GM12873 (cell line): ENCODE measurements at regions not wholly inside any gene's neighbourhood (a gene's known extent, or its start where the extent isn't known, plus 50 kb on each side); places are given as distances from the start of the nearest gene placed in this dataset.

Source experiments
- CTCF ChIP-seq: IDR thresholded peaks from 2 replicates; pipeline ENCODE4 v1.5.1; 2012; ENCODE audit warnings: low read depth, mild to moderate bottlenecking, moderate library complexity, low read length, control low read depth; ENCODE audit not compliant: insufficient read depth; ENCODE audit errors: missing control alignments

- no peak for TF ChIP-seq CTCF
These were observed 58.4 kb downstream of the SLC25A47 start for GRCh38 chr14:100381395-100382105.

- no peak for TF ChIP-seq CTCF
These were observed 58.9 kb downstream of the SLC25A47 start for GRCh38 chr14:100382106-100382455.

DNA sequence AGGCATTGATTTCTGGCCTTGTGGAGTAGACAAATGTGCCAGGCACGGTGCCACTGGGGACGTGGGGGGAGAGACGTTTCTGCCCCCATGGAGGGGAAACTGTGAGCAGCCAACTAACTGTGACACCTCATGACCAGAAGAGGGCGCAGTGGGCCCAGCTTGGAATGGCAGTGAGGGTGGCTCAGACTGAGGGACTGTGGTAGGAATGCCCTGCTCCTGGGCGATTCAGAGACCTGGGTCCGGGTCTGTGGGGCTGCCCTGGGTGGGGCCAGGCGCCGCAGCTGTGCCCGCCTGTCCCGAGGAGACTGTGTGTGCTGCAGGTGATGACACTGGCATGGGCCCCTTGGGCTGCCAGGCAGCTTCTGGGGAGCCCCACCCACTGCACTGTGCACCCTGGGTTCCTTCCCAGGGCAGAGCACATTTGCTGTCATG is 60.6 kb downstream of the SLC25A47 start:
- peak; percentile 95 for TF ChIP-seq CTCF

DNA sequence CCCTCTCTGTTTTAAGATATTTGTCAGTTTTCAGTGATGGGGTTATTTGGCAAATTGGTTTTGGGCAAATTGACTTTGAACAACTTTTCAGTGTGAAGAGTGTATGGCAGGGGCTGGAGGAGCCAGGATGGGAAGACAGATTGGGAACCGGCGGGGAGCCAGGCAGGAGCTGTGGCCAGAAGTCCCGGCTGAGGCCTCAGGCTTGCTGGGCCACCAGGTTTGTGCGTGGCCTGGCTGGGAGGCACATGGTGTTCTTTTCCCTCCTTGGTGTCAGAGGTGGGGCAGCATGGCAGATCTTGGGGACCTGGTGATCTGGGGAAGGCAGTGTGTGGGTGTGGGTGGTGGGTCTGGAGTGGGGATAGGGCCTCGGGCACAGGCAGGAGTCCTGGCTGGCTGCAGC is 61.1 kb downstream of the SLC25A47 start:
- TF ChIP-seq CTCF: peak; percentile 2

DNA sequence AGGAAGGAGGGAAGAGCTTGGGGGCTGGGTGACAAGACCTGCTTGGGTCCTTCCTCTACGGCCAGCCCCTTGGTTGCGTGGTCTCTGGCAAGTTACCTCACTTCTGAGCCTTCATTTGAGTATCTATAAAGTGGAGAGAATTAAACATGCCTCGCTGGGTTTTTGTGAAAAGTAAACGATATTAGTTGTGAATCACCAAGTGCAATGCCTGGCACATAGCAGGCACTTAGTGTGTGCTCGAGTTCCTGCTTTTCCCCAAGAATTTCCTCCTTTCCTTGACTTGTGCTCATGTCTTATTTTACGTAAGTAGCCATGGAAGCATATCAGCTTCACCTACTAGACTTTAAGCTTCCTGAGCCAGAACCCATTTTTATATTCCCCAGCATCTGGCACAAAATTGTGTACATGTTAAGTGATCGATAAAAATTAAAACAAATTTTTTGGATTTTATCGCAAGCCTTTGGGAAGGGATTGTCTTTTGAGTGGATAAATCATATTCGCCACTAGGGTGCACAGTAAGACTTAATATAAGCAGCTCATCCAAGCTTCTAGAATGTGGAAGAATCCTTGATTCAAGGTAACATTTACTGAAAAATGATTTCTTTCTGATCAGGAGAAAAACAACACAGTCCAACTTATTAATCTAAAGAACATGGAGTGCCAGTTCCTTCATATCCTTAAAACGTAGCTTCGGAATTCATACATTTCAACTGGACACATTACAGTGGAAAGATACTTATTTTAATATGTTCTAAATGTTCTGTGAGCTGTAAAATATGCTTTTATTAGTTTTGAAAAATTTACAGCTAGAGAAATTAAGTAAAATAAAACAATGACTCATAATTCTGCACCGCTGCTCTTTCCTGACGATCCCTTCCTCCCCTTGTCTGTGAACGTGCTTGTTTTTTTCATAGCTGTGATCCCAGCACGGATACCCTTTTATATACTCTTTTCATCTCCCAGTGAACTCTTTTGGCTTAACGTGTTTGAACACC is 62.0 kb downstream of the SLC25A47 start:
- no peak for TF ChIP-seq CTCF

GRCh38 chr14:100386121-100386520 is 63.0 kb downstream of the SLC25A47 start:
- no peak for TF ChIP-seq CTCF

GRCh38 chr14:100386846-100387245 is 63.7 kb downstream of the SLC25A47 start:
- TF ChIP-seq CTCF: no peak
